Fibroblast of villous mesenchyme (primary cell): ENCODE measurements at regions not wholly inside any gene's neighbourhood (a gene's known extent, or its start where the extent isn't known, plus 50 kb on each side); places are given as distances from the start of the nearest gene placed in this dataset.
A peak's percentile ranks its signal among the peaks of the same experiment; 100 is the strongest.

ENCODE experiments used
- DNase-seq: peaks from one replicate; pipeline ENCODE4 v3.0.0-alpha.2; 2010; ENCODE audit warnings: low read depth
- H3K4me3 ChIP-seq: 2 replicates; pipeline ENCODE4 v1.5.1; 2011; ENCODE audit warnings: low read depth, mild to moderate bottlenecking, low read length
- CTCF ChIP-seq: IDR thresholded peaks from 2 replicates; pipeline ENCODE4 v1.5.1; 2012; ENCODE audit warnings: low read depth, mild to moderate bottlenecking, low read length; ENCODE audit not compliant: insufficient read depth

- peak; percentile 28 for DNase-seq
- no peak overlapping the region for H3K4me3 ChIP-seq
- no peak for TF ChIP-seq CTCF
Measured at GRCh38 chr2:67219651-67220050, 177.5 kb upstream of the ETAA1 start.

- peak; percentile 39 for DNase-seq
- no peak overlapping the region for H3K4me3 ChIP-seq
- TF ChIP-seq CTCF, result no peak
Measured at GRCh38 chr2:67221266-67221665, 175.9 kb upstream of the ETAA1 start.

DNA sequence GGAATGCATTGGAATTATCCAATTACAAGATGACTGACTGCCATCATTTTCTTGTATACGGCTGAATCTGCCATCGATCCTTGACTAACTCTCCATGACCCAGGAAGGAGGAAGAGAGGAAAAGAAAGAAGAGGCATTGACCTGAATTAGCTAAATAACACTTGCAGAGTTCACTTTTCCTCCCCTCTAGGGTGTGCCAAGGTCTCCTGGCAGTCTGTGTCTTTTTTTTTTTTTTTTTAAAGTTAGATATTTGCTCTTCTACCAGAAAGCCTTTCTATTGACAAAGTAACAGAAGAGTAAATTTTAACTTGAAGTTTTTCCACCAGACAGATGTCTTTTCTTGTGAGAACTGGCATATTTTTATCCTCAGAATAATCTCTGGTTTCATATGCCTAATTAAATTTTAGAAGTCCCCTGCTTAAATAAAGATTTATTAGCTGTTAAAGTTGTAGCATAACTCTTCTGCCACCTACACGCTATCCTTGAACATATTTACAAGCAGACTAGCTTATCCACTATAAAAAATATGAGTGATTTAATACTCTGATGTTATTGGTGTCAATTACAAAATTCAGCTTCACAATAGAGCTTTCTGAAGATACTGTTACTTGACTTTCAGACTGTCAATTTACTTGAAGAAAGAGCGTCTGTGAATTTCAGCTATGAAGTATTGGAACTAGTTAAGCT, 171.7 kb upstream of the ETAA1 start:
- no peak overlapping the region for H3K4me3 ChIP-seq
- no peak for TF ChIP-seq CTCF
- no peak for DNase-seq

- H3K4me3 ChIP-seq, result no peak overlapping the region
- TF ChIP-seq CTCF, result no peak
- DNase-seq, result no peak
Measured at GRCh38 chr2:67229706-67230105, 167.4 kb upstream of the ETAA1 start.

- H3K4me3 ChIP-seq, result no peak overlapping the region
- no peak for DNase-seq
- no peak for TF ChIP-seq CTCF
Measured at GRCh38 chr2:67232936-67233335, 164.2 kb upstream of the ETAA1 start.

DNA sequence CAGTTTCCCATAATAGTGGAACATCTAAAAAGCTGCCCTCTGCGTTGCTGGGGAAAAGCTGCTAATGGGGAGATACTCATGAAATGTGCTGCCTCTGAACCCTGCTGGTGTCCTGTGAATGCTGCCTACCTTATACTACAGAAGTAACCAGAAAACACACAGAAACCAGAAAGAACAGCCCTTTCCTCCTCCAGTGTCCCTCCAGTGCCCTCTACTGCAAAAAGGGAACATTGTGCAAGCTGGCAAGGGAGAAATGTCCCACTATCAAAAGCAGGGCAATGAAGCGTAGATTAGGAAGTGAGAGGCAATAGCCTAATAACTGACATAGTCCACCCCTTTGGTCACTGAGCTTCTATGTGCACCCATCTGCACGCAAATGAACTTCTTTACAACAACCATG, 162.7 kb upstream of the ETAA1 start:
- H3K4me3 ChIP-seq, result no peak overlapping the region
- TF ChIP-seq CTCF, result peak; percentile 83
- DNase-seq, result peak; percentile 76

DNA sequence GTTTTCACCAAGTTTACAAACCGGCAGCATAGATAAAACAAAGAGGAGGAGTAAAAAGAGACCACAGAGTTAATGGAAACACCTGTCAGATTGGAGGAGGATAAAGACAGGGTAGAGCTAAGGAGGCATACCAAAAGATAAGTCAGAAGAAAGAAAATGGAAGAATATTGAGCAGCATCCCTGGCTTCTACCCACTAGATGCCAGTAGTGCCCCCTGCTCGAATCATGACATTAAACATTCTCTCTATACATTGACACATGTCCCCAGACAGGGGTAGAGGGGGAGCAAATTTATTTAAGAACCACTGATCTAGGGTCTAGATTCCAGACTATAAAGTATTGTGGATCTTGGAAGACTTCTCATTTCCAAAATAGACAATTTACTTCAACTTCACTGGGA, 159.8 kb upstream of the ETAA1 start:
- peak; percentile 10 for TF ChIP-seq CTCF
- no peak for DNase-seq
- no peak overlapping the region for H3K4me3 ChIP-seq
